NOMO-1 treated with dmso at 0.1 percent for 144 hours (cell line): ENCODE measurements at regions not wholly inside any gene's neighbourhood (a gene's known extent, or its start where the extent isn't known, plus 50 kb on each side); places are given as distances from the start of the nearest gene placed in this dataset.
"Not testable (repeated sequence)": the region's sequence is repeated elsewhere in the genome, so short reads cannot be mapped to it uniquely, and the experiment has no call there.

Experiments used
- DNase-seq: peaks from one replicate; lab custom pipeline; 2025; ENCODE audit not compliant: unreplicated experiment; lab: John Stamatoyannopoulos, UW

DNA sequence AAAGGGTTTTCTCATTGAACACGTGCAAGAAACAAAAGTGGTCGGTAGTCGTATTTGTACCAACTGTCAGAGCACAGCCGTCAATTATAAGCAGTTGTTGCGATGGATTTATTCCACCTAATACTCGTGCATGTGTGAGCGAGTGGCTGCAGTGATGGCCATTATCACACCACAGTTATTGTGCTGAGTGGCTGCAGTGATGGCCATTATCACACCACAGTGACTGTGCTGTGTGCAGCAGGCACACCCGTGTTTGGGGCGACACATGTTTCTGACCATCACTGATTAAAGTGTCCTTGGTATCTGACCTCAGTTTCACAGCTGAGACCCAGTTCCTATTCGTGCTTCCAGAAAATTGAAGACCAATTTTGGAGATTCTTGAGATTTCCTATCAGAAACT lies 142.9 kb upstream of the PFKP start:
- no peak for DNase-seq

DNA sequence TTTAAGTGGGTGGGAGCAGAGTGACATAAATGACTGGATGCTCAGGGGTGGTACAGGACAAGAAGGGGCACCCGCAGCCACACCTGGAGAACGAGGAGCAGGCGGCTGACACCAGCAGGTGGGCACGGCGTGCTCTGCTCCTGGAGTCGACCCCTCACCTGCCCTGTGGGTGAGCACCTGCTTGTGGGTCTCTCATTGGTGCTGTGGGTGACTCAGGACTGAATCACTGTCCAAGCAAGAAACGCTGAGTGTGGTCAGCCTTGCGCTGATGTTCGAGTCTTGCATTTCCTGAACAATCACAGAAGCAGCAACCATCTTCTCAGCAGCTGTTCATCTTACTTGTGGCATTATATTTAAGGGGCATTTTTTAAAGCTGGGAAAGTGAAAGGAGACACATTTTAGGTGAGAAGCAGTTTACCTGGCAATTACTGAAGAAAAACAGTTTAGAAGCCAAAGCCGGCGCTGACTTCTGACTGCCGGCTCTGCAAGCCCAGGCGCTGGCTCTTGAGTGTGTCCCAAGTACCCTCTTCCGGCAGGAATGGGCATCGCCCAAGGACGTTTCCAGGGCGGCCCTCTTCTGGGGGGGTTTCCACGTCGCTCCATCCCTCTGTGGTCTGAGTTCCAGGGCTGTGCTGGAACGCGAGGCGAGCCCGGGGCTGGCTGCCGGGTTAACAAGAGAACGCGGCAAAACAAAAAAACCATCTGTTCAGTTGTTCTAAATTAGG lies 145.2 kb upstream of the PFKP start:
- no peak for DNase-seq

DNA sequence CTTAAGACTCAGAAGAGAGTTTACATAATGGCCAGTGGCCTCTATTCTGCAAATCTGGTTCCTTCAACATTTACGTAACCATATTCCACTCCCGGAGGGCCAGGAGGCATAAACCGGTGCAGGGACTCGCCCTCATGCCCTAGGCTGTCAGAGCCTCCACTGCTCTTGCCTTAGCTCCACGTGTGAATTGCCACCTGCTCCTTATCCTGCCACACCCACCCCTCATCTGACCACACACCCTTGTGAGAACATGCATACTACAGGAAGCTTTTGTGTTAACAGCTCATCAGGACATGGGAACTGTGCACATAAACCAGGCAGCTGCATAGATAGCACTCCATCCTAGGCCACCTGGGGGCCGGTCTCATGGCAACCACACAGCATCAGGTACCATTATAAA lies 146.7 kb upstream of the PFKP start:
- no peak for DNase-seq

DNA sequence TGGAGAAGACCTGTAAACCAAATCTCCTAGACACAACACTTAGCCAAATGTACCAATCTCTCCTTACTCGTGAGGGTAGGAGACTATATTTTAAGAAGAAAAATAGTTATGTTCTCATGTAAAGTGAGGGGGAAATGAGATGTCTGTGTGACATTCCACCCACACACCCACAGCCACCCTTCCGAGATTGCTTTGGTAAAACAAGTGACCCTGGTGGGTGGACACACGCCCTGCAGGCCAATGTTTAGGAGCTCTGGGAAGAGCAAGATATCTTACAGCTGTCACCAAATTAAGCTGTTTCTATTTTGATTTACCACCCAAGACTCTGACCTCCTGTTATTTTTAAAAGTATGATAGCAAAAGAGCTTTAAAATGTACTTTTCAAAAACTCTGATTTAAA lies 147.2 kb upstream of the PFKP start:
- no peak for DNase-seq

DNA sequence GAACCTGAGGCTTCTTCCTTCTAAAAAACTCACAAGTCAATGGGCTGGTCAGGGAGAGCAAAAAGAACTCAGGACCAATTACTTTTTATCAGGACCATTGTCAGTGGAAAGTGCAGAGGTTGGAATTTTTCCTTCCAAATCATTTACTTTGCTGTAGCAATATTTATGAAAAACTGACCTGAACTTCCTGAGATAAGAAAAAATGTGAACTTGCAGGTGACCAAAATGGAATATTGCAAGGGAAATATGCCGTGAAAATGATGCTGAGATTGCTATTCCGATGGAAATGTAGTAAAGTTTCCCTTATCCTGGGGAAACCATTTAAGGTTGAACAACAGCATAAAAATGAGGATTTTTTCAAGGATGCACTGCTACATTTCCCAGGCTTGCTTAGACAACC lies 148.3 kb upstream of the PFKP start:
- no peak for DNase-seq

DNA sequence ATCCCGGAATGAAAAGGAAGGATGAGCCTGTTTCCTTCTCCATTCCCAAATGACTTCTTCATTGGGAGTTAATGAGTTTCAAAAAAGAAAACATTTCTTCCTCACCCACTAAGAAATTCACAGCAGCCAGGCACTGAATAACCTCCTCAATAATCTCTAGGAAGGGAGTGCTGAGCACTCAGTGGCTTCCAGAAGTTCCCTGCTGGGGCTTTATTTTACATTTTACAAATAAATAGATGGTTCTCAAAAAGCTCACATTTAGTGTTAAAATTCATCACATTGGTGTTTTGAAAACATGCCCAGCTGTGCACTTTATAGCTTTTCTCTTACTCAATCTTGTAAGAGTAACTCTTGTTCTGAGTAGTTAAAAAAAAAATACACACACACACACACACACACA lies 148.9 kb upstream of the PFKP start:
- no peak for DNase-seq

DNA sequence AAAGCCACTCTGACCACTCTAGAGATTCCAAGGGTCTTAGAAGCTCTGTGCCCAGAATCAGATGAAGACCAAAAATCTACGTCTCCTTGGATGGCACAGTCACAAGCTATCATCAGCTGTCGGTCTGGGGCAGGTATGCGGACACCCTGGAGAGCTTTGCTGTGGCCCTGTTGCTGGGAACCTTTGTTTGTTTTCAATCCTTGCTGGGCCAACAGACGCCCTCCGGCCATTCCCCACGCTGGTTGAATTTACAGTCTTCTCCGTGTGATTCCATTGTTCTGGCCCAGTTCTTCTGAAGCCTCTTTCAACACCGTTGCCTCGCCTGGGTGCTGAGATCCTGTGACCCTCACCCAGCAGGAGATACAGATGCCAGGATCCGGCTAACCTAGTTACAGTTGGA lies 149.4 kb upstream of the PFKP start:
- DNase-seq: no peak

DNA sequence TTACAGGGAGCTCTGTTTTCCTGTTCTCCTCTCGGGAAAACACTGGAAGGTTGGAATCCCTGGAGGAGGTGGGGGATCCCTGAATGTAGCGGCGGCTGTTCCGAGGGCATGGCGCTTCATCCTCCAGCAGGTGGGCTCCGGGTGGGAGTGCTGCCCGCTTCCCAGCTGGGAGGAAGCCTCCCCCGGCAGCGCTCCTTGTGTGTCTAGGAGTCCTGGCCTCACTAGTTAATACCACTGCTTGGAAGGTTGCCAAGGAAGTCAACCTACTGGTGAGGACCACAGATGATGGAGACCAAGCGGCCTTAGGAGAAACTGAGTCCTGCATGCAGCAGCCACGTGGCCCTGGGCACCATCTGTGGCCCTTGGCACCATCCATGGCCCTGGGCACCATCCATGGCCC lies 151.9 kb upstream of the PFKP start:
- DNase-seq: no peak

DNA sequence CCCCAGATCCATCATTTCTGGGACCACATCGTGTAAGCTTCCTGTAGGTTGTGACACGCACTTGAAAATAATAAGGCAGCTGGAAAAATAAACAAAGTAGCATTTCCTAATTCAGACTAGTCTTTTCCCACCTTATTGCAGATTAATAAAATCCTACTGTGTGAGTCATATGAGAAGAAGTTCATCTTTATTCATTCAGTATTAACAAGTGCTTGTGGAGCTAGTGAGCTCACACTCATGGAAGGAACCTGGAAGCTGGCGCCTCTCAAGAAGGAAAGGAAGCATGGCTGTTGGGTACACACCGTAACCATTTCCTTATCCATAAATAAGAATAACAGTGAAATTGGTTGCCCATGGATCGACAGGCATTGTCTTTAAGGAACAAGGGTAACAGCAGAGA lies 152.6 kb upstream of the PFKP start:
- no peak for DNase-seq

DNA sequence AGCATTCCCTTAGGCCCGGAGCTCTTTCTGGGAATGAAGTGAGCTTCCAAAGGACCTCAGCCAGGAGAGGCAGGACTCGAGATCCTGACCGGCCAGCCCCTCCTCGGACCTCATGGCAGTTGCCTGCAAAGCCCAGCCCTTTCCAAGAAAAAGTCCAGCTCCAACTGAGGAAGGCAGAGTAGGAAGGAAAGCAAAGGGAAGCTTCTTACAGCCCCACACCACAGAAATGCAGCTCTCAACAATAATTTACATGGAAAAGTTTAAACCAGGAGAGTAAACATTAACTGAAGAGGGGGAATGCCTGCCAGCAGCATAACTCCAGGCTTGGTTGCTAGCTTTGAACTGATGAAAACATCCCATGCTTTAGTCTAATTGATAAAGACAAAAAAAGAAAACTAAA lies 153.9 kb upstream of the PFKP start:
- no peak for DNase-seq

DNA sequence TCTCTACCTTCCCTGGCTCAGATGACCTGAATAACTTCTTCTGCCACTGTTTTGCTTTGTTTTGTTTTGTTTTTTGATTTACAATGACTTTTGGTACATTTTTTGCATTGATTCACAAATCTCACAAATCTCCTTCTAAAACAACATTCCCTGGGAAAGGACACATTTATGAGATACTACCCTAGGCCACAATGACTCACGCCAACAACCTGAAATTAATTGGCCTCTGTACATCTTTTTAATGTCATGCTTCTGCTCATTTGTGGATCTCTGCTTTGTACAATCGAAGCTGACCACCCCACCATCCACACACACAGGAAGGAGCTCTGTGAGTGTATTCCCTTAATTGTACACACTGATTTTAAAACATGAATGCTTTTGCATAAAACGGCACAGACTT lies 156.7 kb upstream of the PFKP start:
- no peak for DNase-seq

DNA sequence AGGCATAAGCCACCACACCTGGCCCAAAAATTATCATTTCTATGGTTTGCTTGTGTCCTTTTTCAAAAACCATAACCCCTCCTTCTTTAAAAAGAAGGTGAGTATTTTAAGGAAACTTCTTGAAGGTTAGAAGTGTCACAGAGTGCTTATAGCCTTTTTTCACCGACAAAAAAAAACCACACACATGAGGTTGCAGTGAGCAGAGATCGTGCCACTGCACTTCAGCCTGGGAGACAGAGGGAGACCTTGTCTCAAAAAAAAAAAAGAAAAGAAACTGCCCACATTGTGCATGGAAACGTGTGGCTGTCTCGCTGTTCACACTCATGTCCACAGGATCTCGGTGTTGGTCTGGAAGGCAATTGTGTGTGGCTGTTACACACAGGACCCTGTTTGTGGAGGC lies 157.4 kb upstream of the PFKP start:
- no peak for DNase-seq

DNA sequence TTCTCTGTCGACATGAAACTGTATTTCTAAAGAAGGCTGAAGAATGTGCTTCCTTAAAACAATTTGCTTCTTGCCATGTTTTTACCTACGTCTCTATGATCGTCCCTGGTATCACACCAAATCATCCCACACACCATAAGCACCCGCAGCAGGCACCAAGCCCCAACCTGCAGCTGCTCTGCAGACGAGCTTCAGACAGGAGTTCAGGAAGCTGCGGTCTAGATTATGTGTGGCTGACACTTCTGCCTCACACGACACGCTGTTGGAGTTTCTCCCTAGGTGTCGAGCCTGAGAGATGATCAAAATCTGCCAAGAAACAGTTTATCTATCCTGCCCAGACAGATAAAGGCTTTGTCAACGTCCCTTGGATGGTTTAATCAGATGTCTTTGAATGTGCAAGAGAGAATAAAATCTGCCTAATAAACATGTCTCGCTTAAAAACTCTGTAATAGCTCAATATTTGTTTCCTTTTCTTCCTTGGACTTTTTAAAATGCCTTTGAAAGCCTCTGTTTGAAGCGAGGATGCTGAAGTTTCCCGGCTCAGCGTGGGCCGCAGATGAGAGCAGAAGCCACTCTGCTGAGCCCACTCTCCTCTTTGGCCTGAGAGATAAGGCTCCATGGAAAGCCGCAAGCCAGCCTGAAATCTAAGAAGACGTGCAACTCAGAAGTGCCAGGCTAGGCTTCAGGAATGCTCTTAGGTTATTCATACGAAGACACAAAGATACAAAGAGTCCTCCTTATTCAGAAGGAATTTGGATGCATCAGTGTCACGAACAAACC lies 158.3 kb upstream of the PFKP start:
- peak; percentile 4 for DNase-seq

DNA sequence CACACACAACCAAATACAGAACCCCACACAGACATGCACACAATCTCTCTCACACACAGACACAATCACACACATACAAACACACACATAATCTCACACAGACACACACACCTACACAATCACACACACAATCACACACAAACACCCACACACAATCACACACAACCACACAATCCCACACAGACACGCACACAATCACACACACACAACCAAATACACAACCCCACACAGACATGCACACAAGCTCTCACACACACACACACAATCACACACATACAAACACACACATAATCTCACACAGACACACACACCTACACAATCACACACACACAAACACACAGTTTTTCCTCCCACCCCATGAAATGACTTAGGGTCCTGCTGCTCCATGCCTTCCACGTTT lies 160.4 kb upstream of the PFKP start:
- no peak for DNase-seq

DNA sequence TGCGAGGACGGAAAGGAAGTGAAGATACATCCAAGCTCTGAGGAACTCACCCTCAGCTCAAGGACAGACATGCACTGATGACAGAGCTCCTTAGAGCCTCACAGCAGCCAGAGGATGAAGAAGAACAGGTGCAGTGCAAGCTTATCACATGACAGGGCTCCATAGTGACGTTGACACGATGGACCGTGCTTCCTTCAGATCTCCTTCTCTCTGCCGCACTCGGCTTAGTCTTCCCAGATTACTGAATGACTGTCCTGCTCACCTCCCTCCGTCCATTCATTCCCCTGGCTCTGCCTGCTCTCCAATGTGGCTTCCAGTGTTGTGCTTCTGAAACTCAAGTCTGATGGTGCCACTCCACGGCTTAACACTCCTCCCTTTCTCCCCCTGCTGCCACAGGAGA lies 161.5 kb upstream of the PFKP start:
- no peak for DNase-seq

DNA sequence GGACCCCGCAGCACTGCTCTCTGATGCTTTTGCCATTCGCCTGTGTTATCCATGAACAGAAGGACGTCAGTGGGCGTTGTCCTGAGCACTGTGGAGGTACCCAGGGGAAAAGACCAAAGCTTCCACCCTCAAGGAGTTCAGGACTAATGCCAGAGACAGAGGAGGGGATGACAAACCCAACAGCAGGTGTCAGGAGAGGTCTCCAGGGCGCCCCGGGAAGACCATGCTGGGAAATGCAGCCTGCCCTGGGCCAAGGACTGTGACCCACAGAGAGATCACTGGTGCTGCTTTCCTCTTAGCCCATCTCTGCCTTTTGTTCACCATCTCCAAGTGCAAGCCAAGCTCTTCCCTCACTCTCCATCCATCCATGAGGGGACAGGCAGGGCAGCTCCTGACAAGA lies 166.8 kb upstream of the PFKP start:
- no peak for DNase-seq

DNA sequence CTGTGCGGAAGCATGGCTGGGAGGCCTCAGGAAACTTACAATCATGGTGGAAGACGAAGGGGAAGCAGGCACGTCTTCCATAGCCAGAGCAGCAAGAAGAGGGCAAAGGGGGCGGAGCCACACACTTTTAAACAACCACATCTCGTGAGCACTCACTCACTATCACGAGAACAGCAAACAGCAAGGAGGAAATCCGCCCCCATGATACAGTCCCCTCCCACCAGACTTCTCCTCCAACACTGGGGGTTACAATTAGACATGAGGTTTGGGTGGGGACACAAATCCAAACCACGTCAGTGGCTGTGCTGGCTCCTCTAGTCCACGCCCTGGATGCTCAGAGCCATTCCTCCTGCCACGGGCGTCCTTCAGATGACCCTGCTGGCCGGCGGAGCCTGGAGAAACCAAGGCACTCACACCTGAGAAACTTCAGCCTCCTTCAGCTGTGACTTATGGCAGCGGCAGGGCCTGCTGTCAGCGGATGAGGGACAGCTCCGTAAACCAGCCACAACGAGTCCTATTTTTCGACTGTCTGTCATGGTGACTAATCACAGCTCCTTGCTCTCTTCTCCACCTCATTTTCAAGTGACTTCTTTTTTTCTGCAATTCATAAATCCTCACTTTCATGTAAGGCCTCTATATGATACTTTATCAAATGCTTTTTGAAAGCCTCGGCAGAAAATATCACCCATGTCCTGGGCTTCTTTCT lies 167.9 kb upstream of the PFKP start:
- no peak for DNase-seq

DNA sequence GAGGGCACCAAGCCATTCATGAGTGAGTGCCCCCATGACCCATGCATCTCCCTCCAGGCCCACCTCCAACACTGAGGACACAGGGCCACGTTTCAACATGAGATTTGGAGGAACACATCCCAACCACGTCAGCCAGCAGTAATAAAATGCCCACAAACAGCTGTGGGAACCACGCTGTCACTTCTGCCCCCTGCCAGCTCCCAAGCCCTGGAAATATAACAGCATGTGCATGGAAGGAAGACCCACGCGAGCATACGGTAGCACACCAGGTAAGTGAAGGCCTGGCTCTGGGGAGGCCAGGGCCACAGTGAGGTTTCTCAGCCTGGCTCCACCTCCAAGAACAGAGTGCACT lies 168.9 kb upstream of the PFKP start:
- DNase-seq: no peak

DNA sequence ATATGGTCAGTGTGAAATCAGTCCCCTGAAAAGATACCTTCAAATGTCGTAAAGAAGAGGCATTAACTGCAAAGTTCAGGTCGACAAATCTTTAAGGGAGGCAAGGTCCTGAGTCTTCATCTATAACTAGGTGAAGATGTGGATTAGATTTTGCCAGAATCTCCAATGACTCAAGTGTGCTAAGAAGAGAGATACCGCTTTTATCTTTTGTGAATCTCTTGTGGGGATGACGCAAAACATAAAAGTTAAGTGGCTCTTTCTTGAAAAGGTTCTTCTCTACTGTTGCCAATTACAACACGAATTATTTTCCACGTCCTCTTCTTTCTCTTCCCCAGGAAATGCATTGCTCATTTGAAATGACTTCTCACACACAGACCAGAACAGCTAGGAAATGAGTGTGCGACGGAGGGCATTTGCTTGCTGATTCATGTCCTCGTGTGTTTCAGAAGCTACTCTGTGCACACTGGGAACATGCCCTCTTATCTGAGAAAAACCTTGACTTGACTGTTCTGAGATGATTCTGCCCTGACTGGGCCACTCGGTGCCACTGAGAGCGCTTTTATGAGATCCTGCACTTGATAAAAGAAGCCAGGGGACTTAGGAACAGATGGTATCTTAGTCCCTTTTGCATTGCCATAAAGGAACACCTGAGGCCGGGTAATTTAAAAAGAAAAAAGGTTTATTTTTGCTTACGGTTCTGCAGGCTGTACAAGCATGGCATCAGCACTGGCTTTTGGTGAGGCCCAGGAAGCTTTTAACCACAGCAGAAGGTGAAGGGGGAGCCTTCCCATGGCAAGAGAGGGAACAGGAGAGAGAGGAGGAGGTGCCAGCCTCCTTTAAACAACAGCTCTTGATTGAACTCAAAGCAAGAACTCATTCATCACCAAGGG lies 169.5 kb upstream of the PFKP start:
- DNase-seq: no peak

DNA sequence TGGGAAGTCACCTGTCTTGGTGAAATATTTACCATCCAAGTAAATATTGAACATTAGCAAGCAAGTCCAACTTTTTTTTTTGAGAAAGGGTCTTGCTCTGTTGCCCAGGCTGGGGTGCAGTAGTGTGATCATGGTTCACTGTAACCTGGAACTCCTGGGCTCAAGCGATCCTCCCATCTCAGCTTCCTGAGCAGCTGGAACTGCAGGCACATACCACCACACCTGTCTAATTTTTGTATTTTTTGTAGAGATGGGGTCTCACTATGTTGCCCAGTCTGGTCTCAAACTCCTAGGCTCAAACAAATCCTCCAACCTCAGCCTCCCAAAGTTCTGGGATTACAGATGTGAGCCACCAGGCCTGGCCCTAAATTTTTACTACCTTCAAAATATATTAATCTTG lies 171.0 kb upstream of the PFKP start:
- DNase-seq: not testable (repeated sequence)

DNA sequence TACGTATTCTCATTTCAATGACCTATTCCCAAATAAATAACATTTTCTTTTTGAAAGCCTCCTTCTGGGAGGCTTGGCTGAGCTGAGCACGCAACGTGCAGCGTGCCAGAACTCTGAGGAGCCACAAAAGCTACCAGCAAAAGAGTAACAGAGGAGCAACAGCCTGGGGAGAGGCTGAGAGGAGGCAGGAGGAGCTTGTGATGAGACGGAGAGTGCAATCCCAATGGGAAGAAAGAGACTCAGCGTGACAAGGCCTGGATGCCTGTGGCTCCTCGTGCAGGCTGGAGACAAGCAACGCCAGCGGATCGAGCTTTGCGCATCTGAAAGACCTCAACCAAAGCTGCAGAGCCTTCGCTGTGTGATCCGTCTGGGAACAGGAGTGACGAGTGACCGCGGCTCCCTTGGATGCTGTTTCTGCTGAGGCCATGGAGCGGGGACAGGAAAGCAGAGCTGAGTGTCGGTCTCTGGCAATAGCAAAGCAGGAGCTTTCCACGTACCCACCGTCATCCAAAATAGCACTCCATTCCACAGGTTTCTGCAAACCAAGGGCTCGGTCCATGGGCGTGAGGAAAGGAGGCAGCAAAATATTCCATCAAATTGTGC lies 171.7 kb upstream of the PFKP start:
- no peak for DNase-seq
